ENCODE measurements at regions not wholly inside any gene's neighbourhood (a gene's known extent, or its start where the extent isn't known, plus 50 kb on each side); places are given as distances from the start of the nearest gene placed in this dataset.

DNA sequence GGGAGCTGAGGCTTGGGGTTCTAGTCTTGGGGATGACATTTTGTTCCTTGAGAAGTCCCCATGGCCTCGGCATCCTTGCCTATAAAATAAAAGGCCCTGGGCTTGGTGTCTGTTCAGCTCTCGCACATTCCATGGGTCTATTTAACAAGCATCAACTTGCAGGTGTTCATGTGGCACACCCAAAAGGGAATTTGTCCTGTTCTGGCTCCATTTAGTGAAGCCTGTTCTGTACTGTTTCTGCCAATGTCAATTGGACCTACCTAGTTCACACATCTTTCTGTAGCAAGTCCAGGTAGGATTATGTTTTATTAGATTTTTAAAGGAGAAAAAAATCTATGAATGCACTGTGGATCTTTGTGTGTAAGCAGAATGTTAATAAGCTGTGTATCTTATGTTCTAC is 262.0 kb downstream of the HIVEP2 start:
- TF ChIP-seq, protein P1, sequence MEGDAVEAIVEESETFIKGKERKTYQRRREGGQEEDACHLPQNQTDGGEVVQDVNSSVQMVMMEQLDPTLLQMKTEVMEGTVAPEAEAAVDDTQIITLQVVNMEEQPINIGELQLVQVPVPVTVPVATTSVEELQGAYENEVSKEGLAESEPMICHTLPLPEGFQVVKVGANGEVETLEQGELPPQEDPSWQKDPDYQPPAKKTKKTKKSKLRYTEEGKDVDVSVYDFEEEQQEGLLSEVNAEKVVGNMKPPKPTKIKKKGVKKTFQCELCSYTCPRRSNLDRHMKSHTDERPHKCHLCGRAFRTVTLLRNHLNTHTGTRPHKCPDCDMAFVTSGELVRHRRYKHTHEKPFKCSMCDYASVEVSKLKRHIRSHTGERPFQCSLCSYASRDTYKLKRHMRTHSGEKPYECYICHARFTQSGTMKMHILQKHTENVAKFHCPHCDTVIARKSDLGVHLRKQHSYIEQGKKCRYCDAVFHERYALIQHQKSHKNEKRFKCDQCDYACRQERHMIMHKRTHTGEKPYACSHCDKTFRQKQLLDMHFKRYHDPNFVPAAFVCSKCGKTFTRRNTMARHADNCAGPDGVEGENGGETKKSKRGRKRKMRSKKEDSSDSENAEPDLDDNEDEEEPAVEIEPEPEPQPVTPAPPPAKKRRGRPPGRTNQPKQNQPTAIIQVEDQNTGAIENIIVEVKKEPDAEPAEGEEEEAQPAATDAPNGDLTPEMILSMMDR (IDR thresholded peaks at IDR 0.05): no peak
- TF ChIP-seq EP300 (IDR thresholded peaks at IDR 0.05): no peak
- TF ChIP-seq POLR2A (IDR thresholded peaks at IDR 0.05): no peak
